ENCODE measurements at regions not wholly inside any gene's neighbourhood (a gene's known extent, or its start where the extent isn't known, plus 50 kb on each side); places are given as distances from the start of the nearest gene placed in this dataset.

DNA sequence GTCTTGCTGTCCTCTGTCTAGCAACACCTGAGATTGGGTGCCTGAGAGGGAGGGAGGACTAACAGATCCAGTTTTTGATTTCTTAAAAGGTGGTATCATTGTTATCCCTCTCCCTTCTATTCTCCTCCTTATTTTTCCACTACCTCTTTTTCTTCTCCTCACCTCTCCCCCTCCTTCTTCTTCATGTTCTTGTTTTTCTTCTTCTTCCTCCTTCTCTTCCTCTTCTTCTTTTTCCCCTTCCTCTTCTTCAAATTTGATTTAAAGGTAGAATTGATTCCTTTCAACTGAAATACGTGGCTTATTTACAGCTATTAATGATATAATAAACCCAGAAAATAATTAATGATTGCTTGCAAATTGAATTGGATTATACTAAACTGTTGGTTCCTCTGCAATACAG is 256.8 kb upstream of the BTG1 start:
- CTCF ChIA-PET, result no interaction called here
- ATAC-seq, result no peak
- POLR2A ChIA-PET, result no interaction called here

More for the DNA sequence above, 256.8 kb upstream of the BTG1 start:
- BruUV-seq (replicated peaks), result no TSS peak
- intact Hi-C loops (cut with micrococcal nuclease), result no loop called here
- Histone ChIP-seq H3K9me3 (ENCODE audit: control insufficient read depth in 1 of 2, insufficient read depth in 1 of 2, low read depth in 1 of 2, low read length in 2 of 2) (no peaks in the 10 kb centered on the region), H3K9me2 (ENCODE audit: insufficient read depth) (no peaks in the 10 kb centered on the region), H3K9ac (ENCODE audit: low read length) (no peak overlapping the region), H3K4me2 (ENCODE audit: low read length) (no peak overlapping the region), H4K20me1 (ENCODE audit: insufficient read depth) (no peaks in the 10 kb centered on the region), H3K36me3 (ENCODE audit: control insufficient read depth in 1 of 2, insufficient read depth in 2 of 2, low read length in 2 of 2) (no peaks in the 10 kb centered on the region), H3K27me3 (ENCODE audit: insufficient read depth, low read length) (no peaks in the 10 kb centered on the region), H3K79me2 (ENCODE audit: insufficient read depth, low read length) (no peaks in the 10 kb centered on the region), H3K4me3 (replicated peaks in 1 of 2; ENCODE audit: low read depth in 1 of 2, low read length in 2 of 2) (no peak overlapping the region), H3K4me1 (ENCODE audit: control insufficient read depth in 1 of 2, insufficient read depth in 2 of 2, low read length in 2 of 2) (no peaks in the 10 kb centered on the region), H3K27ac (ENCODE audit: low read depth, low read length) (no peak overlapping the region), H2AFZ (ENCODE audit: low read depth, low read length, poor library complexity, severe bottlenecking) (no peak overlapping the region)
- DNase-seq (ENCODE audit: low read depth, low spot score), result no peak
- RAD21 ChIA-PET (ENCODE audit: low non-redundant PET in 1 of 2, low total read pairs in 2 of 2, uncharacterized antibody in 2 of 2, unreplicated experiment in 2 of 2), result no interaction called here
- TF ChIP-seq, protein P1, sequence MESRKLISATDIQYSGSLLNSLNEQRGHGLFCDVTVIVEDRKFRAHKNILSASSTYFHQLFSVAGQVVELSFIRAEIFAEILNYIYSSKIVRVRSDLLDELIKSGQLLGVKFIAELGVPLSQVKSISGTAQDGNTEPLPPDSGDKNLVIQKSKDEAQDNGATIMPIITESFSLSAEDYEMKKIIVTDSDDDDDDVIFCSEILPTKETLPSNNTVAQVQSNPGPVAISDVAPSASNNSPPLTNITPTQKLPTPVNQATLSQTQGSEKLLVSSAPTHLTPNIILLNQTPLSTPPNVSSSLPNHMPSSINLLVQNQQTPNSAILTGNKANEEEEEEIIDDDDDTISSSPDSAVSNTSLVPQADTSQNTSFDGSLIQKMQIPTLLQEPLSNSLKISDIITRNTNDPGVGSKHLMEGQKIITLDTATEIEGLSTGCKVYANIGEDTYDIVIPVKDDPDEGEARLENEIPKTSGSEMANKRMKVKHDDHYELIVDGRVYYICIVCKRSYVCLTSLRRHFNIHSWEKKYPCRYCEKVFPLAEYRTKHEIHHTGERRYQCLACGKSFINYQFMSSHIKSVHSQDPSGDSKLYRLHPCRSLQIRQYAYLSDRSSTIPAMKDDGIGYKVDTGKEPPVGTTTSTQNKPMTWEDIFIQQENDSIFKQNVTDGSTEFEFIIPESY (IDR thresholded peaks at IDR 0.05; ENCODE audit: extremely low read depth, insufficient replicate concordance, low read length), result no peak
- TF ChIP-seq FOSL1 (IDR thresholded peaks at IDR 0.05; ENCODE audit: low read depth) (no peak), EZH2 (IDR thresholded peaks at IDR 0.05) (no peak), POLR2AphosphoS5 (IDR thresholded peaks at IDR 0.05; ENCODE audit: low read depth, low read length) (no peak), SP1 (IDR thresholded peaks at IDR 0.05; ENCODE audit: low read depth) (no peak), CEBPB (IDR thresholded peaks at IDR 0.05; ENCODE audit: low read depth) (no peak), EGR1 (IDR thresholded peaks at IDR 0.05; ENCODE audit: low read depth) (no peak), ZNF274 (IDR thresholded peaks at IDR 0.05; ENCODE audit: low read depth, low read length) (no peak), POLR2A (IDR thresholded peaks at IDR 0.05; ENCODE audit: borderline replicate concordance, extremely low read depth, insufficient read depth, insufficient read length) (no peak), RAD21 (IDR thresholded peaks at IDR 0.05; ENCODE audit: low read depth) (no peak), ELF1 (IDR thresholded peaks at IDR 0.05; ENCODE audit: borderline replicate concordance, low read depth) (no peak), JUND (IDR thresholded peaks at IDR 0.05) (no peak), YY1 (IDR thresholded peaks at IDR 0.05; ENCODE audit: extremely low read depth, insufficient replicate concordance, low read depth, low read length) (no peak), SIN3A (IDR thresholded peaks at IDR 0.05; ENCODE audit: low read depth) (no peak), ZFX (IDR thresholded peaks at IDR 0.05) (no peak), SRF (IDR thresholded peaks at IDR 0.05; ENCODE audit: low read depth) (no peak), CBX3 (IDR thresholded peaks at IDR 0.05; ENCODE audit: low read depth) (no peak), EZH2phosphoT487 (IDR thresholded peaks at IDR 0.05; ENCODE audit: borderline replicate concordance) (no peak)
- TF ChIP-seq, protein P2, sequence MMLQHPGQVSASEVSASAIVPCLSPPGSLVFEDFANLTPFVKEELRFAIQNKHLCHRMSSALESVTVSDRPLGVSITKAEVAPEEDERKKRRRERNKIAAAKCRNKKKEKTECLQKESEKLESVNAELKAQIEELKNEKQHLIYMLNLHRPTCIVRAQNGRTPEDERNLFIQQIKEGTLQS (IDR thresholded peaks at IDR 0.05), result no peak
- TF ChIP-seq, protein P3, sequence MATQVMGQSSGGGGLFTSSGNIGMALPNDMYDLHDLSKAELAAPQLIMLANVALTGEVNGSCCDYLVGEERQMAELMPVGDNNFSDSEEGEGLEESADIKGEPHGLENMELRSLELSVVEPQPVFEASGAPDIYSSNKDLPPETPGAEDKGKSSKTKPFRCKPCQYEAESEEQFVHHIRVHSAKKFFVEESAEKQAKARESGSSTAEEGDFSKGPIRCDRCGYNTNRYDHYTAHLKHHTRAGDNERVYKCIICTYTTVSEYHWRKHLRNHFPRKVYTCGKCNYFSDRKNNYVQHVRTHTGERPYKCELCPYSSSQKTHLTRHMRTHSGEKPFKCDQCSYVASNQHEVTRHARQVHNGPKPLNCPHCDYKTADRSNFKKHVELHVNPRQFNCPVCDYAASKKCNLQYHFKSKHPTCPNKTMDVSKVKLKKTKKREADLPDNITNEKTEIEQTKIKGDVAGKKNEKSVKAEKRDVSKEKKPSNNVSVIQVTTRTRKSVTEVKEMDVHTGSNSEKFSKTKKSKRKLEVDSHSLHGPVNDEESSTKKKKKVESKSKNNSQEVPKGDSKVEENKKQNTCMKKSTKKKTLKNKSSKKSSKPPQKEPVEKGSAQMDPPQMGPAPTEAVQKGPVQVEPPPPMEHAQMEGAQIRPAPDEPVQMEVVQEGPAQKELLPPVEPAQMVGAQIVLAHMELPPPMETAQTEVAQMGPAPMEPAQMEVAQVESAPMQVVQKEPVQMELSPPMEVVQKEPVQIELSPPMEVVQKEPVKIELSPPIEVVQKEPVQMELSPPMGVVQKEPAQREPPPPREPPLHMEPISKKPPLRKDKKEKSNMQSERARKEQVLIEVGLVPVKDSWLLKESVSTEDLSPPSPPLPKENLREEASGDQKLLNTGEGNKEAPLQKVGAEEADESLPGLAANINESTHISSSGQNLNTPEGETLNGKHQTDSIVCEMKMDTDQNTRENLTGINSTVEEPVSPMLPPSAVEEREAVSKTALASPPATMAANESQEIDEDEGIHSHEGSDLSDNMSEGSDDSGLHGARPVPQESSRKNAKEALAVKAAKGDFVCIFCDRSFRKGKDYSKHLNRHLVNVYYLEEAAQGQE (IDR thresholded peaks at IDR 0.05; ENCODE audit: low read depth), result no peak

Data from HCT116 (cell line).